ENCODE measurements at regions not wholly inside any gene's neighbourhood (a gene's known extent, or its start where the extent isn't known, plus 50 kb on each side); places are given as distances from the start of the nearest gene placed in this dataset.

GRCh38 chr10:111522551-111522950 lies 445.7 kb downstream of the ADRA2A start:
- DNase-seq: no peak

- DNase-seq: no peak
Measured at GRCh38 chr10:111523016-111523415, 446.2 kb downstream of the ADRA2A start.

- no peak for DNase-seq
Measured at GRCh38 chr10:111524134-111524533, 447.3 kb downstream of the ADRA2A start.

- DNase-seq: no peak
Measured at GRCh38 chr10:111525696-111526095, 448.9 kb downstream of the ADRA2A start.

- DNase-seq: no peak
Measured at GRCh38 chr10:111531690-111532089, 454.9 kb downstream of the ADRA2A start.

GRCh38 chr10:111532139-111532538 lies 455.3 kb downstream of the ADRA2A start:
- DNase-seq: no peak

- no peak for DNase-seq
Measured at GRCh38 chr10:111539246-111539645, 462.4 kb downstream of the ADRA2A start.

GRCh38 chr10:111543854-111544253 lies 467.0 kb downstream of the ADRA2A start:
- no peak for DNase-seq

- no peak for DNase-seq
Measured at GRCh38 chr10:111545861-111546605, 469.2 kb downstream of the ADRA2A start.

GRCh38 chr10:111548084-111548726 lies 471.4 kb downstream of the ADRA2A start:
- no peak for DNase-seq

- no peak for DNase-seq
Measured at GRCh38 chr10:111551001-111551400, 474.2 kb downstream of the ADRA2A start.

- DNase-seq: no peak
Measured at GRCh38 chr10:111556666-111557065, 479.8 kb downstream of the ADRA2A start.

- no peak for DNase-seq
Measured at GRCh38 chr10:111558211-111558610, 481.4 kb downstream of the ADRA2A start.

- no peak for DNase-seq
Measured at GRCh38 chr10:111560027-111560426, 483.2 kb downstream of the ADRA2A start.

GRCh38 chr10:111561124-111561523 lies 484.3 kb downstream of the ADRA2A start:
- no peak for DNase-seq

GRCh38 chr10:111565542-111565941 lies 488.7 kb downstream of the ADRA2A start:
- no peak for DNase-seq

- no peak for DNase-seq
Measured at GRCh38 chr10:111578076-111578475, 501.2 kb downstream of the ADRA2A start.

- DNase-seq: no peak
Measured at GRCh38 chr10:111579473-111579872, 502.6 kb downstream of the ADRA2A start.

- DNase-seq: no peak
Measured at GRCh38 chr10:111590703-111591102, 513.9 kb downstream of the ADRA2A start.

- no peak for DNase-seq
Measured at GRCh38 chr10:111593578-111593977, 516.7 kb downstream of the ADRA2A start.

GRCh38 chr10:111595173-111595572 lies 518.3 kb downstream of the ADRA2A start:
- DNase-seq: no peak

- DNase-seq: peak; percentile 24
Measured at GRCh38 chr10:111598433-111599059, 521.7 kb downstream of the ADRA2A start.

GRCh38 chr10:111599943-111600342 lies 523.1 kb downstream of the ADRA2A start:
- DNase-seq: no peak

- DNase-seq: no peak
Measured at GRCh38 chr10:111600772-111601171, 523.9 kb downstream of the ADRA2A start.
